ENCODE measurements at regions not wholly inside any gene's neighbourhood (a gene's known extent, or its start where the extent isn't known, plus 50 kb on each side); places are given as distances from the start of the nearest gene placed in this dataset.

GRCh38 chr2:66329081-66329605 lies 105.8 kb upstream of the MEIS1 start:
- no peaks in the 10 kb centered on the region for H3K9me3 ChIP-seq (ENCODE audit: control insufficient read depth, insufficient read depth, low read depth, low read length)
- no peak for ATAC-seq

DNA sequence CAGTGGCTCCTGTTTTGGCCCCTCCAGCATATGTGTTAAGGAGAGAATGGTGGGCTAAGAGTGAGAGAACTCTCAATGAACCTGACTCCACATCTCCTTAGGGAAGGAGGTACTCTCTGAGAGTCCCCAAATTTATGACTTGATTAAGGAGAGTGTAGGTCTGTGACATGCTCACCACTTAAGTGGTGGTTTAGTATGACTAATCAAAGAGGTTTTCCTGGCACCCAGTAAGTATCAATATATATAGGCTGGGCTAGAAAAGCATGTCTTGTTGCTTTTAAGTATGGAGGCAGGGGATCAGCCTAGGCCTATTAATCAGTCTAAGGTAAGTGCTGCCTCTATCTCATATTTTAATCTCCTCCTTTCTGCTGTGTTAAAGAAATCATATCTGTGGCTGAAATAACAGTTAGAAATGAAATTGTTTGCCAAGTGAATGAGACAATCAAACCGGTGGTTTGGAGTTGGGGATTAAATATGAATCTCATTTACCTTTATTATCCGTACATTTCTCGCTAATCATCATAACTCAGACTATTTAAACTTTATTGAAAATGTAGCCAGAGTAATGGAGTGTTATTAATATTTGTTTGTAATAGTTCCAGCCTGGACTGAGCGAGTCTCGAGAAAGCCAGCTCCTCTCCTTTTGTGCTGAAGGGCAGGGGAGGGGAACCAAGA lies 107.7 kb upstream of the MEIS1 start:
- ChIA-PET CTCF (no interaction called here), POLR2A (no interaction called here)
- intact Hi-C loops (cut with micrococcal nuclease; ENCODE audit: unreplicated experiment) (no loop called here), in situ Hi-C loops (cut with HindIII; ENCODE audit: low pct_unique_long_range_greater_than_20kb, low sequenced_read_pairs) (no loop called here)
- Histone ChIP-seq H3K27ac (ENCODE audit: low read length) (no peak overlapping the region), H3K9me3 (ENCODE audit: control insufficient read depth, insufficient read depth, low read depth, low read length) (no peaks in the 10 kb centered on the region), H3K36me3 (ENCODE audit: control insufficient read depth, insufficient read depth, low read length) (no peaks in the 10 kb centered on the region), H3K4me1 (ENCODE audit: control insufficient read depth, insufficient read depth, low read length) (no peaks in the 10 kb centered on the region), H3K4me3 (ENCODE audit: low read depth in 2 of 2, low read length in 2 of 2) (no peak overlapping the region), H3K27me3 (ENCODE audit: control insufficient read depth, insufficient read depth, low read length) (peaks cover 2% of the 10 kb centered on the region)
- ATAC-seq (no peak), DNase-seq (ENCODE audit: low read depth, low spot score) (no peak)
- TF ChIP-seq POLR2AphosphoS5 (IDR thresholded peaks at IDR 0.05; ENCODE audit: low read depth, low read length) (no peak), TCF7L2 (IDR thresholded peaks at IDR 0.05; ENCODE audit: low read depth, low read length) (no peak), SIN3A (IDR thresholded peaks at IDR 0.05; ENCODE audit: borderline replicate concordance, insufficient read depth, low read depth, low read length) (no peak)
- TF ChIP-seq, protein P1, sequence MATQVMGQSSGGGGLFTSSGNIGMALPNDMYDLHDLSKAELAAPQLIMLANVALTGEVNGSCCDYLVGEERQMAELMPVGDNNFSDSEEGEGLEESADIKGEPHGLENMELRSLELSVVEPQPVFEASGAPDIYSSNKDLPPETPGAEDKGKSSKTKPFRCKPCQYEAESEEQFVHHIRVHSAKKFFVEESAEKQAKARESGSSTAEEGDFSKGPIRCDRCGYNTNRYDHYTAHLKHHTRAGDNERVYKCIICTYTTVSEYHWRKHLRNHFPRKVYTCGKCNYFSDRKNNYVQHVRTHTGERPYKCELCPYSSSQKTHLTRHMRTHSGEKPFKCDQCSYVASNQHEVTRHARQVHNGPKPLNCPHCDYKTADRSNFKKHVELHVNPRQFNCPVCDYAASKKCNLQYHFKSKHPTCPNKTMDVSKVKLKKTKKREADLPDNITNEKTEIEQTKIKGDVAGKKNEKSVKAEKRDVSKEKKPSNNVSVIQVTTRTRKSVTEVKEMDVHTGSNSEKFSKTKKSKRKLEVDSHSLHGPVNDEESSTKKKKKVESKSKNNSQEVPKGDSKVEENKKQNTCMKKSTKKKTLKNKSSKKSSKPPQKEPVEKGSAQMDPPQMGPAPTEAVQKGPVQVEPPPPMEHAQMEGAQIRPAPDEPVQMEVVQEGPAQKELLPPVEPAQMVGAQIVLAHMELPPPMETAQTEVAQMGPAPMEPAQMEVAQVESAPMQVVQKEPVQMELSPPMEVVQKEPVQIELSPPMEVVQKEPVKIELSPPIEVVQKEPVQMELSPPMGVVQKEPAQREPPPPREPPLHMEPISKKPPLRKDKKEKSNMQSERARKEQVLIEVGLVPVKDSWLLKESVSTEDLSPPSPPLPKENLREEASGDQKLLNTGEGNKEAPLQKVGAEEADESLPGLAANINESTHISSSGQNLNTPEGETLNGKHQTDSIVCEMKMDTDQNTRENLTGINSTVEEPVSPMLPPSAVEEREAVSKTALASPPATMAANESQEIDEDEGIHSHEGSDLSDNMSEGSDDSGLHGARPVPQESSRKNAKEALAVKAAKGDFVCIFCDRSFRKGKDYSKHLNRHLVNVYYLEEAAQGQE (IDR thresholded peaks at IDR 0.05; ENCODE audit: insufficient read depth in 1 of 2, low read depth in 2 of 2, low read length in 1 of 2): no peak
- TF ChIP-seq, protein P2, sequence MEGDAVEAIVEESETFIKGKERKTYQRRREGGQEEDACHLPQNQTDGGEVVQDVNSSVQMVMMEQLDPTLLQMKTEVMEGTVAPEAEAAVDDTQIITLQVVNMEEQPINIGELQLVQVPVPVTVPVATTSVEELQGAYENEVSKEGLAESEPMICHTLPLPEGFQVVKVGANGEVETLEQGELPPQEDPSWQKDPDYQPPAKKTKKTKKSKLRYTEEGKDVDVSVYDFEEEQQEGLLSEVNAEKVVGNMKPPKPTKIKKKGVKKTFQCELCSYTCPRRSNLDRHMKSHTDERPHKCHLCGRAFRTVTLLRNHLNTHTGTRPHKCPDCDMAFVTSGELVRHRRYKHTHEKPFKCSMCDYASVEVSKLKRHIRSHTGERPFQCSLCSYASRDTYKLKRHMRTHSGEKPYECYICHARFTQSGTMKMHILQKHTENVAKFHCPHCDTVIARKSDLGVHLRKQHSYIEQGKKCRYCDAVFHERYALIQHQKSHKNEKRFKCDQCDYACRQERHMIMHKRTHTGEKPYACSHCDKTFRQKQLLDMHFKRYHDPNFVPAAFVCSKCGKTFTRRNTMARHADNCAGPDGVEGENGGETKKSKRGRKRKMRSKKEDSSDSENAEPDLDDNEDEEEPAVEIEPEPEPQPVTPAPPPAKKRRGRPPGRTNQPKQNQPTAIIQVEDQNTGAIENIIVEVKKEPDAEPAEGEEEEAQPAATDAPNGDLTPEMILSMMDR (IDR thresholded peaks at IDR 0.05): no peak
- BruUV-seq (replicated peaks): no TSS peak

More at GRCh38 chr2:66329081-66329605, 105.8 kb upstream of the MEIS1 start:
- H3K36me3 ChIP-seq (ENCODE audit: control insufficient read depth, insufficient read depth, low read length): no peaks in the 10 kb centered on the region
- DNase-seq (ENCODE audit: low read depth, low spot score): no peak
- no peak overlapping the region for H3K27ac ChIP-seq (ENCODE audit: low read length)
- ChIA-PET POLR2A (interaction anchor here (0.6 kb wide), 1 partner anchor 169 kb away, joined by 5 read pairs; no protein-coding TSS in a partner anchor), CTCF (no interaction called here)
- intact Hi-C loops (cut with micrococcal nuclease; ENCODE audit: unreplicated experiment) (no loop called here), in situ Hi-C loops (cut with HindIII; ENCODE audit: low pct_unique_long_range_greater_than_20kb, low sequenced_read_pairs) (no loop called here)
- BruUV-seq (replicated peaks): no TSS peak
- H3K27me3 ChIP-seq (ENCODE audit: control insufficient read depth, insufficient read depth, low read length): peaks cover 2% of the 10 kb centered on the region; the same call in 1 of the 2 replicates
- no peaks in the 10 kb centered on the region; the same call in 1 of the 2 replicates for H3K4me1 ChIP-seq (ENCODE audit: control insufficient read depth, insufficient read depth, low read length)
- TF ChIP-seq, protein P2 (IDR thresholded peaks at IDR 0.05): no peak
- TF ChIP-seq POLR2AphosphoS5 (IDR thresholded peaks at IDR 0.05; ENCODE audit: low read depth, low read length): no peak
- no peak for TF ChIP-seq SIN3A (IDR thresholded peaks at IDR 0.05; ENCODE audit: borderline replicate concordance, insufficient read depth, low read depth, low read length)
- no peak for TF ChIP-seq TCF7L2 (IDR thresholded peaks at IDR 0.05; ENCODE audit: low read depth, low read length)
- TF ChIP-seq, protein P1 (IDR thresholded peaks at IDR 0.05; ENCODE audit: insufficient read depth in 1 of 2, low read depth in 2 of 2, low read length in 1 of 2): no peak
- H3K4me3 ChIP-seq (ENCODE audit: low read depth in 2 of 2, low read length in 2 of 2): no peak overlapping the region

All from Panc1 (cell line).